RWPE2 (cell line): ENCODE measurements at regions not wholly inside any gene's neighbourhood (a gene's known extent, or its start where the extent isn't known, plus 50 kb on each side); places are given as distances from the start of the nearest gene placed in this dataset.
A peak's percentile ranks its signal among the peaks of the same experiment; 100 is the strongest.
"Not testable (repeated sequence)": the region's sequence is repeated elsewhere in the genome, so short reads cannot be mapped to it uniquely, and the experiment has no call there.

Source experiments
- ATAC-seq: fragments of 200-7000 bp; cut with Tn5 transposase; 3 replicates; pipeline ENCODE4 v1.9.1; 2021; ENCODE audit warnings: low read depth
- DNase-seq: peaks from one replicate; pipeline ENCODE4 v3.0.0-alpha.2; 2020; ENCODE audit warnings: low spot score
- H3K27ac ChIP-seq: fragments of 450-650 bp; 2 replicates; pipeline ENCODE4 v1.5.1; 2017; ENCODE audit warnings: mild to moderate bottlenecking; ENCODE audit not compliant: poor library complexity, severe bottlenecking
- H3K27me3 ChIP-seq: fragments of 250-450 bp; sonication (Bioruptor Pico); 2 replicates; pipeline ENCODE4 v1.5.1; 2021; ENCODE audit warnings: mild to moderate bottlenecking, moderate library complexity; ENCODE audit not compliant: insufficient read depth, poor library complexity, severe bottlenecking
- H3K36me3 ChIP-seq: fragments of 250-450 bp; sonication (Bioruptor Pico); 2 replicates; pipeline ENCODE4 v1.5.1; 2020; ENCODE audit warnings: low read depth, mild to moderate bottlenecking, moderate library complexity
- H3K4me1 ChIP-seq: fragments of 250-450 bp; sonication (Bioruptor Pico); 2 replicates; pipeline ENCODE4 v1.5.1; 2021; ENCODE audit warnings: mild to moderate bottlenecking, moderate library complexity; ENCODE audit not compliant: insufficient read depth, poor library complexity, severe bottlenecking
- H3K4me3 ChIP-seq: fragments of 250-450 bp; sonication (Bioruptor Pico); 2 replicates; pipeline ENCODE4 v1.5.1; 2021; ENCODE audit warnings: mild to moderate bottlenecking, moderate library complexity; ENCODE audit not compliant: severe bottlenecking
- H3K9me3 ChIP-seq: fragments of 250-450 bp; sonication (Bioruptor Pico); 2 replicates; pipeline ENCODE4 v1.5.1; 2021; ENCODE audit warnings: mild to moderate bottlenecking, moderate library complexity; ENCODE audit not compliant: severe bottlenecking
- CTCF ChIP-seq: fragments of 450-650 bp; IDR thresholded peaks from one replicate; pipeline ENCODE4 v1.5.1; 2017; ENCODE audit warnings: mild to moderate bottlenecking, moderate library complexity; ENCODE audit not compliant: poor library complexity, severe bottlenecking

GRCh38 chr17:34424814-34425491, 61.9 kb upstream of the CCL1 start:
- ATAC-seq (no peak), DNase-seq (no peak)
- H3K9me3 ChIP-seq: no peaks in the 10 kb centered on the region
- H3K27ac ChIP-seq: no peak overlapping the region
- H3K27me3 ChIP-seq: peaks cover 19% of the 10 kb centered on the region
- no peaks in the 10 kb centered on the region for H3K4me1 ChIP-seq
- H3K4me3 ChIP-seq: no peak overlapping the region
- TF ChIP-seq CTCF: no peak
- no peaks in the 10 kb centered on the region for H3K36me3 ChIP-seq

- no peak for TF ChIP-seq CTCF
- Histone ChIP-seq H3K27me3 (peaks cover 19% of the 10 kb centered on the region), H3K9me3 (no peaks in the 10 kb centered on the region), H3K36me3 (no peaks in the 10 kb centered on the region), H3K4me1 (no peaks in the 10 kb centered on the region), H3K4me3 (no peak overlapping the region), H3K27ac (no peak overlapping the region)
- no peak for ATAC-seq
- no peak for DNase-seq
Measured at GRCh38 chr17:34423978-34424813, 61.2 kb upstream of the CCL1 start.

DNA sequence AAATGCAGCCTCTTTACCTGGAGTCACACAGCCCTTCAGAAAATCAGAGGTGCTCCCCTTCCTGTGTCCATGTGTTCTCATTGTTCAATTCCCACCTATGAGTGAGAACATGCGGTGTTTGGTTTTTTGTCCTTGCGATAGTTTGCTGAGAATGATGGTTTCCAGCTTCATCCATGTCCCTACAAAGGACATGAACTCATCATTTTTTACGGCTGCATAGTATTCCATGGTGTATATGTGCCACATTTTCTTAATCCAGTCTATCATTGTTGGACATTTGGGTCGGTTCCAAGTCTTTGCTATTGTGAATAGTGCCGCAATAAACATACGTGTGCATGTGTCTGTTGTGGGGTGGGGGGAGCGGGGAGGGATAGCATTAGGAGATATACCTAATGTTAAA, 60.3 kb upstream of the CCL1 start:
- H3K27ac ChIP-seq, H3K9me3 ChIP-seq, ATAC-seq, H3K4me1 ChIP-seq, H3K36me3 ChIP-seq, DNase-seq, H3K4me3 ChIP-seq: not testable (repeated sequence)
- peaks cover 20% of the 10 kb centered on the region for H3K27me3 ChIP-seq

DNA sequence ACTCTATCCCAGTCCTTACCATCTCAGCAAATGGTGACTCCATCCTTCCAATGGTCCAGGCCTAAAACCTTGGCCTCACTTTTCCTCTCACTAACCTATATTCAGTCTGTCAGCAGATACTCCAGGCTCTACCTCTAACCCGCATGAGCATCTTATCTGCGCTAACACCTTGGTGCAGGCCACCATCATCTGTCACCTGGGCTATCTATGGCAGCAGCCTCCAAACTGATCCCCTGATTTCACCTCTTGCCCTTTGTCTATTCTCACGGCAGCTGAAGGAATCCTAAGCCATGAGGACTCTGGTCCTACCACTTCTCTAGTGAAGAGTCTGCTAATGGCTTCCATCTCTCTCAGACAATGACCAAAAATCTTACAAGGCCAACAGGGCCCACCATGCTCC, 57.9 kb upstream of the CCL1 start:
- Histone ChIP-seq H3K4me3 (no peak overlapping the region), H3K4me1 (no peaks in the 10 kb centered on the region), H3K27ac (no peak overlapping the region), H3K9me3 (no peaks in the 10 kb centered on the region), H3K36me3 (no peaks in the 10 kb centered on the region), H3K27me3 (peaks cover 21% of the 10 kb centered on the region)
- ATAC-seq (no peak), DNase-seq (no peak)
- no peak for TF ChIP-seq CTCF

- Histone ChIP-seq H3K4me3 (no peak overlapping the region), H3K36me3 (no peaks in the 10 kb centered on the region), H3K4me1 (no peaks in the 10 kb centered on the region), H3K9me3 (no peaks in the 10 kb centered on the region), H3K27ac (no peak overlapping the region), H3K27me3 (peaks cover 18% of the 10 kb centered on the region)
- ATAC-seq: peak; percentile 70; the same call in 2 of the 3 replicates
- no peak for DNase-seq
- TF ChIP-seq CTCF: peak; percentile 87
Measured at GRCh38 chr17:34420254-34420766, 57.3 kb upstream of the CCL1 start.
